ENCODE measurements at regions not wholly inside any gene's neighbourhood (a gene's known extent, or its start where the extent isn't known, plus 50 kb on each side); places are given as distances from the start of the nearest gene placed in this dataset.

- H3K4me3 ChIP-seq (ENCODE audit: low read depth, low read length) = no peak overlapping the region
- no peak for TF ChIP-seq CTCF (IDR thresholded peaks at IDR 0.05; ENCODE audit: borderline replicate concordance, insufficient read depth, low read depth, low read length)
Measured at GRCh38 chrX:11949291-11949690, 189.0 kb upstream of the FRMPD4 start.

GRCh38 chrX:11952176-11952720 is 186.0 kb upstream of the FRMPD4 start:
- H3K4me3 ChIP-seq (ENCODE audit: low read depth, low read length) = no peak overlapping the region
- no peak for TF ChIP-seq CTCF (IDR thresholded peaks at IDR 0.05; ENCODE audit: borderline replicate concordance, insufficient read depth, low read depth, low read length)

GRCh38 chrX:11953615-11954014 is 184.7 kb upstream of the FRMPD4 start:
- no peak overlapping the region for H3K4me3 ChIP-seq (ENCODE audit: low read depth, low read length)
- TF ChIP-seq CTCF (IDR thresholded peaks at IDR 0.05; ENCODE audit: borderline replicate concordance, insufficient read depth, low read depth, low read length) = no peak

- no peak overlapping the region for H3K4me3 ChIP-seq (ENCODE audit: low read depth, low read length)
- TF ChIP-seq CTCF (IDR thresholded peaks at IDR 0.05; ENCODE audit: borderline replicate concordance, insufficient read depth, low read depth, low read length) = no peak
Measured at GRCh38 chrX:11954176-11954575, 184.1 kb upstream of the FRMPD4 start.

GRCh38 chrX:11960031-11960430 is 178.2 kb upstream of the FRMPD4 start:
- no peak overlapping the region for H3K4me3 ChIP-seq (ENCODE audit: low read depth, low read length)
- TF ChIP-seq CTCF (IDR thresholded peaks at IDR 0.05; ENCODE audit: borderline replicate concordance, insufficient read depth, low read depth, low read length) = no peak

- no peak overlapping the region for H3K4me3 ChIP-seq (ENCODE audit: low read depth, low read length)
- no peak for TF ChIP-seq CTCF (IDR thresholded peaks at IDR 0.05; ENCODE audit: borderline replicate concordance, insufficient read depth, low read depth, low read length)
Measured at GRCh38 chrX:11965436-11965835, 172.8 kb upstream of the FRMPD4 start.

- no peak for TF ChIP-seq CTCF (IDR thresholded peaks at IDR 0.05; ENCODE audit: borderline replicate concordance, insufficient read depth, low read depth, low read length)
- H3K4me3 ChIP-seq (ENCODE audit: low read depth, low read length) = no peak overlapping the region
Measured at GRCh38 chrX:11967986-11968869, 170.0 kb upstream of the FRMPD4 start.

All from GM12875 (cell line).